ENCODE measurements at regions not wholly inside any gene's neighbourhood (a gene's known extent, or its start where the extent isn't known, plus 50 kb on each side); places are given as distances from the start of the nearest gene placed in this dataset.

DNA sequence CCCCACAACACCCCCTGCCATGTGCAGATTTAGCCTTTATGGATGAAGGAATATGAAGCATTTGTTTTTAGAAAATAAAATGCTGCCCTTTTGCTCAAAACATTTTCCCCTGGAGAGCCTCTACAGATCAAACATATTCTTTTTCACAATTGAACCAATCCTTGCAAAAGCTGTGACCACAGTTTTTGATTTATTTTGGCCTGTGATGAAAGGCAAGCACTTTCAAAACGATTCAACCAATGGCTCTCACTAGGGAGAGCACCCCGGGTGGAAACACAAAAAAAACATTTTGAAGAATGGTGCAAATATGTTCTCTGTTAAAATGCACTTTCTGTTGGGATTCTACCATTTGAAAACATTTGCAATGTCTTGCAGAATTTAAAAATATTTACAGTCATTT, 476.0 kb upstream of the ONECUT1 start:
- in situ Hi-C loops (cut with MboI; ENCODE audit: low sequenced_read_pairs, unreplicated experiment): no loop called here
- TF ChIP-seq, protein P1, sequence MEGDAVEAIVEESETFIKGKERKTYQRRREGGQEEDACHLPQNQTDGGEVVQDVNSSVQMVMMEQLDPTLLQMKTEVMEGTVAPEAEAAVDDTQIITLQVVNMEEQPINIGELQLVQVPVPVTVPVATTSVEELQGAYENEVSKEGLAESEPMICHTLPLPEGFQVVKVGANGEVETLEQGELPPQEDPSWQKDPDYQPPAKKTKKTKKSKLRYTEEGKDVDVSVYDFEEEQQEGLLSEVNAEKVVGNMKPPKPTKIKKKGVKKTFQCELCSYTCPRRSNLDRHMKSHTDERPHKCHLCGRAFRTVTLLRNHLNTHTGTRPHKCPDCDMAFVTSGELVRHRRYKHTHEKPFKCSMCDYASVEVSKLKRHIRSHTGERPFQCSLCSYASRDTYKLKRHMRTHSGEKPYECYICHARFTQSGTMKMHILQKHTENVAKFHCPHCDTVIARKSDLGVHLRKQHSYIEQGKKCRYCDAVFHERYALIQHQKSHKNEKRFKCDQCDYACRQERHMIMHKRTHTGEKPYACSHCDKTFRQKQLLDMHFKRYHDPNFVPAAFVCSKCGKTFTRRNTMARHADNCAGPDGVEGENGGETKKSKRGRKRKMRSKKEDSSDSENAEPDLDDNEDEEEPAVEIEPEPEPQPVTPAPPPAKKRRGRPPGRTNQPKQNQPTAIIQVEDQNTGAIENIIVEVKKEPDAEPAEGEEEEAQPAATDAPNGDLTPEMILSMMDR (IDR thresholded peaks at IDR 0.05; ENCODE audit: borderline replicate concordance, control extremely low read depth, extremely low read depth, insufficient read depth, missing control alignments): no peak
- no peak for DNase-seq (ENCODE audit: low spot score)

DNA sequence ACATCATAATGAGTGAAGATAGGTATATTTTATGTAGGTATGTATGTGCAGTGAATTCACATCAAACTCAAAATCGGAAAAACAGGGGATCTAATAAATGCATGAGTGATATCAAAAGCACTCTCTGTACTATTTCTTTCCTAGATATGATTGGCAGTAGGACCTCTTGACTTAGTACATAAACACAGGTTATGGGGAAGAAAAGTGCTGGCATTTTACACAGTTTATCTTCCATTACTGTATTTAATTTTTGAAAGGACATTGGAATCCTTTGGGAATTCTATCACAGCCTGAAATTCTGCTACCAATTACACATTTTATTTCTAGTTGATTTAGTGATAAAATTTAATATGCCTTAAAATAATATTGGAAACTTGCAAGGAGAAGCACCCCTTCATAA, 470.5 kb upstream of the ONECUT1 start:
- DNase-seq (ENCODE audit: low spot score): no peak
- in situ Hi-C loops (cut with MboI; ENCODE audit: low sequenced_read_pairs, unreplicated experiment): no loop called here

DNA sequence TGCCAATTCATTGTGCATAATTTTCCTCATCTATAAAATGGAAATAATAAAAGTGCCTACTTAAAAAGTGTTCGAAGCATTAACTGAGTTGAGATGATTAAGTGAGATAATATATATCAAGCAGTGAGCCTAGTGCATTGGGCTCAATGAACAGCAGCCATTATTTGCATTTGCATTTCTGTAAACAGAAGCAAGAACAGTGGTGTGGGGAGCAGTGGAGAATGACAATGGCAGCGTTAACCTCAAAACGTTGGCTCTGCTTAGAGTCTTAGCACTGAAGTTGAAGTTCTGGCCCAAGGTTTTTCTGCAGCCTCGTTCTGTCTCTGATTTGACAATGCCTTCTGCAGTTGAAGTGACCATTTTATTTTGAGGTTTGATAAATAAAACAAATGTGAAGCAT, 466.3 kb upstream of the ONECUT1 start:
- no peak for DNase-seq (ENCODE audit: low spot score)
- in situ Hi-C loops (cut with MboI; ENCODE audit: low sequenced_read_pairs, unreplicated experiment): no loop called here

More for the DNA sequence above, 470.5 kb upstream of the ONECUT1 start:
- TF ChIP-seq, protein P1 (IDR thresholded peaks at IDR 0.05; ENCODE audit: borderline replicate concordance, control extremely low read depth, extremely low read depth, insufficient read depth, missing control alignments): no peak

DNA sequence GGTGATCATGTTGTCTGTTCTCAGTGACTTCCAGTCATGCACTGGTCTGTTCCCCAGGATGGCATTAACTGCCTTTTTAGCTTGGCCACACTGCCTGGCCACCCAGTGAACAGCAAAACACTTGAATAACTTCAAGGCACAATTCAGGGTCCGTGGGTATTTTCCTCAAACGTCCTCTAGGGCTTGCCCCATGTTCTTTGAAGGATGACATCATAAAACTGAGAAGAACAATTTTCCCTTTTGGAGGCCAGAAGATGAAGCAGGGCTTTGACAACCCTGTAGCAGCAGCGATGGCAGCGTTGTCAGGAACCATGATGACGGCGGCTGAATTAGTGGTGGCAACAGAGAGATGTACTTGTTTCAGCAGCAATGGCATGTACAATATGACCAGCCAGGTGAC, 465.9 kb upstream of the ONECUT1 start:
- no peak for DNase-seq (ENCODE audit: low spot score)
- TF ChIP-seq, protein P1 (IDR thresholded peaks at IDR 0.05; ENCODE audit: borderline replicate concordance, control extremely low read depth, extremely low read depth, insufficient read depth, missing control alignments): no peak
- in situ Hi-C loops (cut with MboI; ENCODE audit: low sequenced_read_pairs, unreplicated experiment): no loop called here

More for the DNA sequence above, 466.3 kb upstream of the ONECUT1 start:
- TF ChIP-seq, protein P1 (IDR thresholded peaks at IDR 0.05; ENCODE audit: borderline replicate concordance, control extremely low read depth, extremely low read depth, insufficient read depth, missing control alignments): no peak

DNA sequence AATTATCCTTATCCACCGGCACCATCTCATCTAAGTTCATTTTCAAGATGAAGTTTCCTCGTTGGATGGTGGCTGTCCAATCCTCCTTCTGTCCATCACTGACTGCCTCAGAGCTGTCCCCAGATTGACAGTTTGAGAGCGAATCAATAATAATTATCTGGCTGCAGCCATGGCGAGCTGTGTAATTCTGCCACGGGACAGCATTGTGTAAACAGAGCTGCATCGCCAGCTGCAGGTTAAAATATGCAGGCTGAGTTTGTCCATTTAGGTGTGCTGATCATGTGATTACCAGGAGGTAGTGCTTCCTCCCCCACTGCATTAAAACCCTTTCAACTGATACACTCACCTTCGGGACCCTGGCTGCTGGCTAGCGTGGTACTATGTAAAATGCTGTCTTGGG, 461.9 kb upstream of the ONECUT1 start:
- DNase-seq (ENCODE audit: low spot score): no peak
- in situ Hi-C loops (cut with MboI; ENCODE audit: low sequenced_read_pairs, unreplicated experiment): no loop called here
- TF ChIP-seq, protein P1 (IDR thresholded peaks at IDR 0.05; ENCODE audit: borderline replicate concordance, control extremely low read depth, extremely low read depth, insufficient read depth, missing control alignments): no peak

DNA sequence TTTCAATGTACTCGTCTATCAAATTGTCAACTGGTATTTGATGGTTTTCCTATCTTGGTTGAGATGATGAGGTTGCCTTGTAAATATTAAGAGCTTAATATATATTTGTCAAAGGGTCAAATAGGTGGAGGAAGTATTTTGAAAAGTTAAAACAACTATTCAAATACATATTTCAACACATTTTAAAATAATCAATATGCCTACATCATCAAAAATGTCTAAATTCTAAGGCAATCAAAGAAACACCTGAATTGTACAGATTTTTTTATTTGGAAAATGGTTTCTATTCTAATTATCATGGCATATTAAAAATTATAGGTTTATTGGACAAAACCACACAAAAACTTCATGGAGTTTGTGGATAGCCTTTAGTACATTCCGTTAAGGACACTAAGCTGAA, 461.4 kb upstream of the ONECUT1 start:
- TF ChIP-seq, protein P1 (IDR thresholded peaks at IDR 0.05; ENCODE audit: borderline replicate concordance, control extremely low read depth, extremely low read depth, insufficient read depth, missing control alignments): no peak
- no peak for DNase-seq (ENCODE audit: low spot score)
- in situ Hi-C loops (cut with MboI; ENCODE audit: low sequenced_read_pairs, unreplicated experiment): no loop called here
